ENCODE measurements at regions not wholly inside any gene's neighbourhood (a gene's known extent, or its start where the extent isn't known, plus 50 kb on each side); places are given as distances from the start of the nearest gene placed in this dataset.

- Histone ChIP-seq H3K27ac (no peak overlapping the region), H3K4me1 (no peaks in the 10 kb centered on the region), H3K27me3 (no peaks in the 10 kb centered on the region), H3K36me3 (no peaks in the 10 kb centered on the region), H3K9me3 (no peaks in the 10 kb centered on the region), H3K4me3 (no peak overlapping the region)
- intact Hi-C loops (cut with DNase I): no loop called here
- no peak for DNase-seq
- WGBS (ENCODE audit: insufficient coverage, low coverage, low lambda C conversion rate, missing lambda C conversion rate): 100% methylated on average over 1 of the region's 2 CpGs
- TF ChIP-seq CTCF (IDR thresholded peaks at IDR 0.05) (no peak), POLR2A (IDR thresholded peaks at IDR 0.05) (no peak)
- no peak for ATAC-seq
Measured at GRCh38 chr14:22449600-22449905, 139.5 kb downstream of the DAD1 start.

- intact Hi-C loops (cut with DNase I): no loop called here
- no peak overlapping the region for H3K27ac ChIP-seq
- WGBS (ENCODE audit: insufficient coverage, low coverage, low lambda C conversion rate, missing lambda C conversion rate): 67% methylated on average over 3 of the region's 4 CpGs
- DNase-seq (no peak), ATAC-seq (peak in 1 of 4 donors; percentile 21)
- no peak for TF ChIP-seq CTCF (IDR thresholded peaks at IDR 0.05)
- no peak for TF ChIP-seq POLR2A (IDR thresholded peaks at IDR 0.05)
- H3K4me1 ChIP-seq: no peaks in the 10 kb centered on the region
- H3K9me3 ChIP-seq: no peaks in the 10 kb centered on the region
- H3K4me3 ChIP-seq: no peak overlapping the region
- no peaks in the 10 kb centered on the region for H3K36me3 ChIP-seq
- H3K27me3 ChIP-seq: no peaks in the 10 kb centered on the region
Measured at GRCh38 chr14:22448905-22449599, 140.0 kb downstream of the DAD1 start.

GRCh38 chr14:22448035-22448904 is 140.8 kb downstream of the DAD1 start:
- WGBS (ENCODE audit: insufficient coverage, low coverage, low lambda C conversion rate, missing lambda C conversion rate): 33% methylated on average over 10 of the region's 10 CpGs
- Histone ChIP-seq H3K27me3 (no peaks in the 10 kb centered on the region), H3K27ac (no peak overlapping the region), H3K36me3 (no peaks in the 10 kb centered on the region), H3K9me3 (no peaks in the 10 kb centered on the region), H3K4me1 (no peaks in the 10 kb centered on the region), H3K4me3 (no peak overlapping the region)
- DNase-seq (no peak), ATAC-seq (peak in 1 of 4 donors; percentile 30)
- no peak for TF ChIP-seq CTCF (IDR thresholded peaks at IDR 0.05)
- no peak for TF ChIP-seq POLR2A (IDR thresholded peaks at IDR 0.05)
- intact Hi-C loops (cut with DNase I): no loop called here

GRCh38 chr14:22438742-22439141 is 150.3 kb downstream of the DAD1 start:
- TF ChIP-seq POLR2A (IDR thresholded peaks at IDR 0.05) (no peak), CTCF (IDR thresholded peaks at IDR 0.05) (no peak)
- intact Hi-C loops (cut with DNase I): no loop called here
- Histone ChIP-seq H3K27ac (no peak overlapping the region), H3K4me1 (no peaks in the 10 kb centered on the region), H3K27me3 (no peaks in the 10 kb centered on the region), H3K4me3 (no peak overlapping the region), H3K36me3 (no peaks in the 10 kb centered on the region), H3K9me3 (no peaks in the 10 kb centered on the region)
- WGBS (ENCODE audit: insufficient coverage, low coverage, low lambda C conversion rate, missing lambda C conversion rate): 76% methylated on average over 3 of the region's 3 CpGs
- no peak for DNase-seq
- no peak for ATAC-seq
